ENCODE measurements at regions not wholly inside any gene's neighbourhood (a gene's known extent, or its start where the extent isn't known, plus 50 kb on each side); places are given as distances from the start of the nearest gene placed in this dataset.

GRCh38 chrX:43436517-43436916 is 219.6 kb upstream of the MAOA start:
- no peak for TF ChIP-seq EZH2 (IDR thresholded peaks at IDR 0.05)
- no peak for TF ChIP-seq POLR2AphosphoS5 (IDR thresholded peaks at IDR 0.05; ENCODE audit: borderline replicate concordance, low read depth, low read length)

All from SK-N-MC (cell line).